HS-27A (cell line): ENCODE measurements at regions not wholly inside any gene's neighbourhood (a gene's known extent, or its start where the extent isn't known, plus 50 kb on each side); places are given as distances from the start of the nearest gene placed in this dataset.
"Not testable (repeated sequence)": the region's sequence is repeated elsewhere in the genome, so short reads cannot be mapped to it uniquely, and the experiment has no call there.

Source experiments
- DNase-seq: peaks from one replicate; pipeline ENCODE4 v3.0.0-alpha.2; 2012; ENCODE audit warnings: low read depth, missing footprints

- no peak for DNase-seq
Observed at GRCh38 chrX:18003876-18004275, 142.8 kb upstream of the RAI2 start.

GRCh38 chrX:18002791-18003190, 141.7 kb upstream of the RAI2 start:
- DNase-seq = no peak

DNA sequence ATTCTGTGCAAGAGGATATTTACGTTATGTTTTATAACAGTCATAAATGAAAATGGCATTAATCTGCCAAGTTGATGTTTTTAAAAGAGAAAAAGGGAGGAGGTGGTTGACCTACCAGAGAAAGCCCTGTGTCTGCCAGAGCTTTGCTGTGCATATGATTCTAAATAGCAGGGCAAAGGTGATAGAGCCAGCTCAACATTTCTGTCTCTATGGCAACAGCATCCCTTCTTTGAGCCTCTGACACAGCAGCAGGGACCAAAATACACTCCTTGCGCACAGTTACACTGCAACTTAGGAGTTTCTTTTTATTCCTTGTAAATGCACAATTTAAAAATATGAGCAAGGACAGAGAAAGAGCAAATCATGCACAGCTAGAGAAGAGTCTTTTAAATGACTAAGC, 133.3 kb upstream of the RAI2 start:
- no peak for DNase-seq

- no peak for DNase-seq
Observed at GRCh38 chrX:17993062-17993461, 132.0 kb upstream of the RAI2 start.

- DNase-seq = peak; percentile 19
Observed at GRCh38 chrX:17990532-17990931, 129.4 kb upstream of the RAI2 start.

GRCh38 chrX:17987783-17988182, 126.7 kb upstream of the RAI2 start:
- no peak for DNase-seq

DNA sequence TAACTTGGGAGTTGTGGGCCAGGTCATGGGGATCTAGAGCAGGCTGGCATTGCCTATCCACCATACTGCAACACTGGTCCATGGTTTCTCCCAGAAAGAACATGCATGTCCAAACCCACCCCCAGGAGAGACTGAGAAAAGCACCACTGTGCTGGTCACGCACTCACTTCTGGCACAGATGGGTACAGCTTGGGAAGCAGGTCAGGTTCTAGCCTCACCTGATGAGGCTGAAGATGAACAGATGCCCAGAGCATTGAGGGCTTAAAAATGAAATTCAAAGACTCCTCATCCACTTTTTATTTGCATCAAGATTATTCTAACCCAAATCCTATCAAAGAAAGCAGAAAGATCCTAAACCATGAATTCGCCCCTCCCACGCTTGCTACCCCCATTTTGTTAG, 125.9 kb upstream of the RAI2 start:
- no peak for DNase-seq

- DNase-seq = no peak
Observed at GRCh38 chrX:17986440-17986839, 125.3 kb upstream of the RAI2 start.

GRCh38 chrX:17984415-17984814, 123.3 kb upstream of the RAI2 start:
- DNase-seq = no peak

DNA sequence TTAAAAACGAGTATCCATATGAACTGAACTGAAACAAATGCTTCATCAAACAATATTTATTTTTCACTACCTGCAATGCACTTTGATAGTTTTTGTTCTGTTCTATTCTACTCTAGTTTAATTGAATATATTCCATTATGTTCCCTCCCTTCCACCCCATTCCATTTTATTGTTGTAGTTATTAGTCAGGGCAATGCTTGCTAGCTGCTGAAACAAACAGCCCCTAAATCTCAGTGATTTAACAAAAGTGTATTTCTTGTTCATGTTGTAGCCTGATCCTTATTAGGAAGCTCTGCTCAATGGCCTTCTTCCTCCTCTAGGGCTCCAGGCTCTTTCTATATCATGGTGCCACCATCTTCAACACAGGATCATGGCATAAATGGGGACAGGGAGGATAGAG, 122.3 kb upstream of the RAI2 start:
- no peak for DNase-seq

DNA sequence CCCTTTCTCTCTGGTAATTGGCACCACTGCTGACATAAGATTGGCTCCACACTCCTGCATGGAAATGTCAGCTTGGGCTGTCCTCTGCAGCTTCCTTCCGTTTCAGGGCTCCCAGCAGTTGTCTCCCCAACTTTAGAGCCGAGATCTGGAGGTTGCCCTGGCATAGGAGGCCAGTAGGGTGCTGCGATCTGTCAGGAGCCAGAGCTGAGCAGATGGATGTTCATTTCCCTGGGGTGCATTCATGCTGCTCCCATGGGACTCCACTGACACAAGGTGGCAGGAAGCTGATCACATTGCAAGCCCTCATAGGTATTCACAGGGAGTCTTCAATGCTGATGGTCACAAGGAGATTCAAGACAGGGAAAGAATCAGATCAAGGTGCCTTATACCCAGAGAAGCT, 116.6 kb upstream of the RAI2 start:
- no peak for DNase-seq

- DNase-seq = no peak
Observed at GRCh38 chrX:17976955-17977354, 115.9 kb upstream of the RAI2 start.

GRCh38 chrX:17975349-17975748, 114.3 kb upstream of the RAI2 start:
- DNase-seq = not testable (repeated sequence)

DNA sequence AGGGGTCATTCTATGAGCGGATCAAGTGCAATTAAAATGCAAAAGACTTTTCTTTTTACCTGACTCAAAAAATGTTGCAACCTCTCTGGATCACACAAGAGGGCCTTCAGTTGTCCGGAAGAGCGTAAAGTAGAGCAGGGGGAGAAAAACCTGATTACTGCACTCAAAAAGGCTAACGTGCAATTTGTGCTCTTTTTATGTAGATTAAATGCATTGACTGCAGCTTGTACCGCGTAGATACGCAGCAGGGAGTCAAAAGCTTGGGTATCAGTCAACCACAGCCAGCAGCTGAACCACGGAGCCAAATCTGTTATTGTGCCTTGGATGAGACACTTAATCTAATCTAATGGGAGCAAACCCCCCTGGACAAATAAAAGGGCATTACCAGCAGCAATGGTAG, 107.3 kb upstream of the RAI2 start:
- no peak for DNase-seq

- no peak for DNase-seq
Observed at GRCh38 chrX:17967888-17968287, 106.8 kb upstream of the RAI2 start.

DNA sequence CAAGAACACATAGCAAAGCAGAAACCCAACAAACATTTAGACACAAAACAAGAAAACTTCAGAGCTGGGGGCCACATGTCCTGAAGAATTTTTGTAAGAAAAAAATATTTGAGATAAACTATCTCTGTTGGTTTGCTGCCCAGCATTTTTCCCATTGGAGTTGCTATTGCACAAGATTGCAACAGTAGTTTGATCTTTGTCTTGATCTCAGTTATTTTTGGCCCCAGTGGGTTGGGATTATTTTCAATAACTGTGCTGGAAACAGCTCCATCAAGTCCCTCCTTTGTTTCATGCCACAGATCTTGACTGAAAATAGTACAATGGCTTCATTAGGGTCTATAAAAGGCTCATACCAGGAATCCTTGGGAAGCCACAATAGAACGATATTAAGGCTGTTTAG, 103.8 kb upstream of the RAI2 start:
- DNase-seq = no peak

GRCh38 chrX:17960891-17961290, 99.8 kb upstream of the RAI2 start:
- no peak for DNase-seq

GRCh38 chrX:17944833-17945497, 83.9 kb upstream of the RAI2 start:
- no peak for DNase-seq

GRCh38 chrX:17941171-17941570, 80.1 kb upstream of the RAI2 start:
- DNase-seq = not testable (repeated sequence)

- DNase-seq = no peak
Observed at GRCh38 chrX:17939724-17940123, 78.6 kb upstream of the RAI2 start.

DNA sequence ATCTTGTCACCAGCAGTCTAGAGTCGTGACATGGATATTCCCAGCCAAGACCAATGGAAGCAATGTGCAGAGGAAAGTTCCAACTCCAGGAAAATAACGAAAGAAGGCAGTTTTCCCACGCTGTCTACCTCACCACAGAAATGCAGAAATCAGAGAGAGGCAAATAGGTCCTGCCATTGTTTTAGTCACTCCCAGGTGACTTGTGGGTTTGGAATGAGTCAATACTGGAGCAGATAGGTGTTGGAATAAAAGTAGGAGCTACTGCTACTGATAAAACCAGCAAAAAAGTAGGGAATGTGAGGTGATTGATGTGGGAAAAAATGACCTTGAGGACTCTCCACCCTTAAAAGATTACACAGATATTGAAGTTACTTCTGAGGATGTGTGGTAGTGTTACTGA, 72.8 kb upstream of the RAI2 start:
- no peak for DNase-seq

DNA sequence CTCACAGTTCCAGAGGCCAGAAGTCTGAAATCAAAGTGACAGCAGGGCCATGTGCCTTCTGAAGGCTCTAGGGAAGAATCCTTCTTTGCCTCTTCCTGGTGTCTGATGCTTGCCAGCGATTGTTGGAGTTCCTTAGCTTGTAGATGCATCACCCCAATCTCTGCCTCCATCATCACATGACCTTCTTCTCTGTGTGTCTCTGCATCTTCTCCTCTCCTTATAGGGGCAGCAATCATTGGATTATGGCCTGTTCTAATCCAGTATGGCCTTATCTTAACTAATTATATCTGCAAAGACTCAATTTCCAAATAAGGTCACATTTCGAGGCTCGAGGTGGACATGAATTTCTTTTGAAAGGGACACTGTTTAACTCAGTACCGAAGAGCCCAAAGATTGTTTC, 71.7 kb upstream of the RAI2 start:
- no peak for DNase-seq

DNA sequence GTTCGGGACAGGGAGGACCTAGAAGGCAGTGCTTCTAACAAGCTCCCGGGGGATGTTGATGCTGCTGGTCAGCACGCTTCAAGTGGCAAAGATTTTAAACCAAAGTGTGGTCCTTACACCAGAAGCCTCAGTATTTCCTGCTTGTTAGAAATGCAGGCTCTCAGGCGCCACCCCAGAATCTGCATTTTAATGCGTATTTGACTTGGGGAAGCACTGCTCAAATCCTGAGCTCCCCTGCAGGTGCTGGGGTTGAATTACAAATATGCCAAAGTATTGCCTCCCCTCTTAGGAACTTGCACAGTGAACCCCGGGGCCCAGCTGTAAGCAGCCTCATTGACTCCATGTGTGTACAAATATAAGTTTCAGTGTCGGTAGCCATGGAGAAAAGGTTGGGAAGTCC, 70.8 kb upstream of the RAI2 start:
- no peak for DNase-seq

DNA sequence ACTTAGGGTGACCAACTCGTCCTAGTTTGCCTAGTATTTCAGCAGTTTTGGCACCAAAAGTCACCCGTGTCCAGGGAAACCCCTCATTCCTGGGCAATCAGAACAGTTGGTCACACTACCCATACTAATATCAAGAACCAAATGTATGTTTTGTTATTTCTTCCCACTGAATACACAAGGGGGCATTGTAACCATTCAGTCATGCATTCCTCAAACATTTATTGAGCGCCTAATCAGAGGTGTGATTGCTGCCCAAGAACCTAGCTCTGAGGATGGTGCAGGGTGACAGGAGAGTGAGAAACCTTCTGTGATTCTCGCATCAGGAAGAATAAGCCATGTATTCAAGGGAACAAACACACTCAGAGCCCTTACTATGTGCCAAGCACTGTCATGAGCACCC, 69.8 kb upstream of the RAI2 start:
- no peak for DNase-seq

GRCh38 chrX:17923546-17923945, 62.4 kb upstream of the RAI2 start:
- DNase-seq = no peak
